ENCODE measurements at regions not wholly inside any gene's neighbourhood (a gene's known extent, or its start where the extent isn't known, plus 50 kb on each side); places are given as distances from the start of the nearest gene placed in this dataset.

DNA sequence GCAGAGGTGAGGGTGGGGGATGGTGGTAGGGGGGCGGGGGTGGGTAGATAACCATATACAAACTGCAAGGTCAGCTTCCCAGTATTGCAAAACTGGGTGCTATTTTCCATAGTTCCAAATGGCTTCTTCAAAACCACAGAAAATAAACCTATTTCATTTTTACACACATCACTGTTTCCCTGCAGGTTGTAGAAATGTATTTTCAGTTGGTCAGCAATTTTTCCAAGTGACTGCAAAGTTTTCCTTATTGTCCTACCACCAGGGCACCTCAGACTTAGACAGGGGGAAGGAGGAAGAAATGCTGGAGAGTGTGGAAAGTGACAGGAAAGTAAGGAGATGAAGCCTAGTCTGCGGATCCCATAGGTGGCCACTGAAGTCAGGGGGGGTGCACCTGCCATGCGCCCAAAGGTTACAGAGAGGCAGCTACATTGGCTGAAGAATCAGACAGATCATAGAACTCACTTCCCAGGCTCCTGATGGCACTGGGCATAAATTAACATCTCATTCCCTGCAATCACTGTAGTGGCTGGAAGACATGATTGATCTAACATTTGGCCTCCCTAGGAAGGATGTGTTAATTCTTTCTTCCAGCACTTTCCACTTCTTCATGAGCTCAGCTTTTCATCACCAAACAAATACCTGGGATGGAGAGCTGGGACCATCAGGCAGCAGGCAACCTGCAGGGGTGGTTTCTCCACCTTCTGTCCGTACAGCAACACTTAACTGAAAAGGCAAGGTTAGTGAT is 402.0 kb downstream of the HNRNPD start:
- TF ChIP-seq RAD21 (conservative IDR thresholded peaks at IDR 0.05): no peak
- TF ChIP-seq, protein P1, sequence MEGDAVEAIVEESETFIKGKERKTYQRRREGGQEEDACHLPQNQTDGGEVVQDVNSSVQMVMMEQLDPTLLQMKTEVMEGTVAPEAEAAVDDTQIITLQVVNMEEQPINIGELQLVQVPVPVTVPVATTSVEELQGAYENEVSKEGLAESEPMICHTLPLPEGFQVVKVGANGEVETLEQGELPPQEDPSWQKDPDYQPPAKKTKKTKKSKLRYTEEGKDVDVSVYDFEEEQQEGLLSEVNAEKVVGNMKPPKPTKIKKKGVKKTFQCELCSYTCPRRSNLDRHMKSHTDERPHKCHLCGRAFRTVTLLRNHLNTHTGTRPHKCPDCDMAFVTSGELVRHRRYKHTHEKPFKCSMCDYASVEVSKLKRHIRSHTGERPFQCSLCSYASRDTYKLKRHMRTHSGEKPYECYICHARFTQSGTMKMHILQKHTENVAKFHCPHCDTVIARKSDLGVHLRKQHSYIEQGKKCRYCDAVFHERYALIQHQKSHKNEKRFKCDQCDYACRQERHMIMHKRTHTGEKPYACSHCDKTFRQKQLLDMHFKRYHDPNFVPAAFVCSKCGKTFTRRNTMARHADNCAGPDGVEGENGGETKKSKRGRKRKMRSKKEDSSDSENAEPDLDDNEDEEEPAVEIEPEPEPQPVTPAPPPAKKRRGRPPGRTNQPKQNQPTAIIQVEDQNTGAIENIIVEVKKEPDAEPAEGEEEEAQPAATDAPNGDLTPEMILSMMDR (IDR thresholded peaks at IDR 0.05; ENCODE audit: poor library complexity, severe bottlenecking): no peak
- no peak for TF ChIP-seq EZH2 (IDR thresholded peaks at IDR 0.05; ENCODE audit: borderline replicate concordance, insufficient read depth, low read length, poor library complexity, severe bottlenecking)
- TF ChIP-seq POLR2AphosphoS5 (IDR thresholded peaks at IDR 0.05): no peak
- no peak for TF ChIP-seq MXI1 (conservative IDR thresholded peaks at IDR 0.05; ENCODE audit: poor library complexity, severe bottlenecking)
- no peak for TF ChIP-seq TAF1 (IDR thresholded peaks at IDR 0.05; ENCODE audit: low read depth)
- no peak for TF ChIP-seq SMC3 (conservative IDR thresholded peaks at IDR 0.05; ENCODE audit: poor library complexity)
- no peak for TF ChIP-seq EP300 (conservative IDR thresholded peaks at IDR 0.05; ENCODE audit: poor library complexity, severe bottlenecking)
- TF ChIP-seq, protein P2, sequence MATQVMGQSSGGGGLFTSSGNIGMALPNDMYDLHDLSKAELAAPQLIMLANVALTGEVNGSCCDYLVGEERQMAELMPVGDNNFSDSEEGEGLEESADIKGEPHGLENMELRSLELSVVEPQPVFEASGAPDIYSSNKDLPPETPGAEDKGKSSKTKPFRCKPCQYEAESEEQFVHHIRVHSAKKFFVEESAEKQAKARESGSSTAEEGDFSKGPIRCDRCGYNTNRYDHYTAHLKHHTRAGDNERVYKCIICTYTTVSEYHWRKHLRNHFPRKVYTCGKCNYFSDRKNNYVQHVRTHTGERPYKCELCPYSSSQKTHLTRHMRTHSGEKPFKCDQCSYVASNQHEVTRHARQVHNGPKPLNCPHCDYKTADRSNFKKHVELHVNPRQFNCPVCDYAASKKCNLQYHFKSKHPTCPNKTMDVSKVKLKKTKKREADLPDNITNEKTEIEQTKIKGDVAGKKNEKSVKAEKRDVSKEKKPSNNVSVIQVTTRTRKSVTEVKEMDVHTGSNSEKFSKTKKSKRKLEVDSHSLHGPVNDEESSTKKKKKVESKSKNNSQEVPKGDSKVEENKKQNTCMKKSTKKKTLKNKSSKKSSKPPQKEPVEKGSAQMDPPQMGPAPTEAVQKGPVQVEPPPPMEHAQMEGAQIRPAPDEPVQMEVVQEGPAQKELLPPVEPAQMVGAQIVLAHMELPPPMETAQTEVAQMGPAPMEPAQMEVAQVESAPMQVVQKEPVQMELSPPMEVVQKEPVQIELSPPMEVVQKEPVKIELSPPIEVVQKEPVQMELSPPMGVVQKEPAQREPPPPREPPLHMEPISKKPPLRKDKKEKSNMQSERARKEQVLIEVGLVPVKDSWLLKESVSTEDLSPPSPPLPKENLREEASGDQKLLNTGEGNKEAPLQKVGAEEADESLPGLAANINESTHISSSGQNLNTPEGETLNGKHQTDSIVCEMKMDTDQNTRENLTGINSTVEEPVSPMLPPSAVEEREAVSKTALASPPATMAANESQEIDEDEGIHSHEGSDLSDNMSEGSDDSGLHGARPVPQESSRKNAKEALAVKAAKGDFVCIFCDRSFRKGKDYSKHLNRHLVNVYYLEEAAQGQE (IDR thresholded peaks at IDR 0.05; ENCODE audit: borderline replicate concordance): no peak
